ENCODE measurements at regions not wholly inside any gene's neighbourhood (a gene's known extent, or its start where the extent isn't known, plus 50 kb on each side); places are given as distances from the start of the nearest gene placed in this dataset.

DNA sequence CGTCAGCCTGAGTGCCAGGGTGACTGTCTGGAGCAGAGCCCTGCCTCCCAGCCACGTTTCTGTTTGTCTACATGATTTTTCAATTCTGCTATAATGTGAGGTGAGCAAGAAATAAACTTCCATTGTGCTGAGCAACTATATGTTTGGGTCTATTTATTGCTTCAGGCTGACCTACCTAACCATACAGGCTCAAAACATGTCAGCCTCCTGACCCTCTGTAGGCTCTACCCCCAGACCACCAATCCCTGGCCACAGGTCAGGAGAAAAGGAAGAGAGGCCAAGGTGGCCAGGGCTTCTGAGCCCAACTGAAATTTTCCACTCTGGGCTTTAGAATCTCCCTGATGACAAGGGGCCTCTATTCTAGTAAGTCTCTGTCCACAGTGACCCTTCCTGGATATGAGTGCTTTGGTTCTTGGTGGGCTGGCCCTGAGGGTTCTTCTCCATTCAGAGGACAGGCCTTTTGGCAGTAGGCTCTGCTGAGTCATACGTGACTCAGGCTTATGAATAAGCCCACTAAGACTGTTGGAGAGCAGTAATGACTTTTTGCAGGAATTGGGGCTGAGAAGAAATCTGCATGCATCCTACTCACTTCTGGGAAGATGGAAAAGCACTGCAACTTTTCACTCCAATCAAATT is 117.2 kb upstream of the TBCA start:
- TF ChIP-seq CREM (CRISPR knock-in tag; IDR thresholded peaks at IDR 0.05) (no peak), ZNF263 (CRISPR knock-in tag; IDR thresholded peaks at IDR 0.05; ENCODE audit: low read depth) (no peak), ZNF121 (CRISPR knock-in tag; IDR thresholded peaks at IDR 0.05) (no peak), IRF2 (CRISPR knock-in tag; IDR thresholded peaks at IDR 0.05; ENCODE audit: borderline replicate concordance, low read depth) (no peak), FOXJ3 (CRISPR knock-in tag; IDR thresholded peaks at IDR 0.05; ENCODE audit: borderline replicate concordance) (no peak), SP1 (CRISPR knock-in tag; conservative IDR thresholded peaks at IDR 0.05) (no peak)
- TF ChIP-seq, protein P1, sequence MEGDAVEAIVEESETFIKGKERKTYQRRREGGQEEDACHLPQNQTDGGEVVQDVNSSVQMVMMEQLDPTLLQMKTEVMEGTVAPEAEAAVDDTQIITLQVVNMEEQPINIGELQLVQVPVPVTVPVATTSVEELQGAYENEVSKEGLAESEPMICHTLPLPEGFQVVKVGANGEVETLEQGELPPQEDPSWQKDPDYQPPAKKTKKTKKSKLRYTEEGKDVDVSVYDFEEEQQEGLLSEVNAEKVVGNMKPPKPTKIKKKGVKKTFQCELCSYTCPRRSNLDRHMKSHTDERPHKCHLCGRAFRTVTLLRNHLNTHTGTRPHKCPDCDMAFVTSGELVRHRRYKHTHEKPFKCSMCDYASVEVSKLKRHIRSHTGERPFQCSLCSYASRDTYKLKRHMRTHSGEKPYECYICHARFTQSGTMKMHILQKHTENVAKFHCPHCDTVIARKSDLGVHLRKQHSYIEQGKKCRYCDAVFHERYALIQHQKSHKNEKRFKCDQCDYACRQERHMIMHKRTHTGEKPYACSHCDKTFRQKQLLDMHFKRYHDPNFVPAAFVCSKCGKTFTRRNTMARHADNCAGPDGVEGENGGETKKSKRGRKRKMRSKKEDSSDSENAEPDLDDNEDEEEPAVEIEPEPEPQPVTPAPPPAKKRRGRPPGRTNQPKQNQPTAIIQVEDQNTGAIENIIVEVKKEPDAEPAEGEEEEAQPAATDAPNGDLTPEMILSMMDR (IDR thresholded peaks at IDR 0.05), result no peak
- TF ChIP-seq, protein P2, sequence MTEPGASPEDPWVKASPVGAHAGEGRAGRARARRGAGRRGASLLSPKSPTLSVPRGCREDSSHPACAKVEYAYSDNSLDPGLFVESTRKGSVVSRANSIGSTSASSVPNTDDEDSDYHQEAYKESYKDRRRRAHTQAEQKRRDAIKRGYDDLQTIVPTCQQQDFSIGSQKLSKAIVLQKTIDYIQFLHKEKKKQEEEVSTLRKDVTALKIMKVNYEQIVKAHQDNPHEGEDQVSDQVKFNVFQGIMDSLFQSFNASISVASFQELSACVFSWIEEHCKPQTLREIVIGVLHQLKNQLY (CRISPR knock-in tag; IDR thresholded peaks at IDR 0.05), result no peak
- TF ChIP-seq, protein P3, sequence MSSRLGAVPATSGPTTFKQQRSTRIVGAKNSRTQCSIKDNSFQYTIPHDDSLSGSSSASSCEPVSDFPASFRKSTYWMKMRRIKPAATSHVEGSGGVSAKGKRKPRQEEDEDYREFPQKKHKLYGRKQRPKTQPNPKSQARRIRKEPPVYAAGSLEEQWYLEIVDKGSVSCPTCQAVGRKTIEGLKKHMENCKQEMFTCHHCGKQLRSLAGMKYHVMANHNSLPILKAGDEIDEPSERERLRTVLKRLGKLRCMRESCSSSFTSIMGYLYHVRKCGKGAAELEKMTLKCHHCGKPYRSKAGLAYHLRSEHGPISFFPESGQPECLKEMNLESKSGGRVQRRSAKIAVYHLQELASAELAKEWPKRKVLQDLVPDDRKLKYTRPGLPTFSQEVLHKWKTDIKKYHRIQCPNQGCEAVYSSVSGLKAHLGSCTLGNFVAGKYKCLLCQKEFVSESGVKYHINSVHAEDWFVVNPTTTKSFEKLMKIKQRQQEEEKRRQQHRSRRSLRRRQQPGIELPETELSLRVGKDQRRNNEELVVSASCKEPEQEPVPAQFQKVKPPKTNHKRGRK (CRISPR knock-in tag; IDR thresholded peaks at IDR 0.05; ENCODE audit: borderline replicate concordance), result no peak
- TF ChIP-seq, protein P4, sequence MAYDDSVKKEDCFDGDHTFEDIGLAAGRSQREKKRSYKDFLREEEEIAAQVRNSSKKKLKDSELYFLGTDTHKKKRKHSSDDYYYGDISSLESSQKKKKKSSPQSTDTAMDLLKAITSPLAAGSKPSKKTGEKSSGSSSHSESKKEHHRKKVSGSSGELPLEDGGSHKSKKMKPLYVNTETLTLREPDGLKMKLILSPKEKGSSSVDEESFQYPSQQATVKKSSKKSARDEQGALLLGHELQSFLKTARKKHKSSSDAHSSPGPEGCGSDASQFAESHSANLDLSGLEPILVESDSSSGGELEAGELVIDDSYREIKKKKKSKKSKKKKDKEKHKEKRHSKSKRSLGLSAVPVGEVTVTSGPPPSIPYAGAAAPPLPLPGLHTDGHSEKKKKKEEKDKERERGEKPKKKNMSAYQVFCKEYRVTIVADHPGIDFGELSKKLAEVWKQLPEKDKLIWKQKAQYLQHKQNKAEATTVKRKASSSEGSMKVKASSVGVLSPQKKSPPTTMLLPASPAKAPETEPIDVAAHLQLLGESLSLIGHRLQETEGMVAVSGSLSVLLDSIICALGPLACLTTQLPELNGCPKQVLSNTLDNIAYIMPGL (CRISPR knock-in tag; IDR thresholded peaks at IDR 0.05), result no peak
- TF ChIP-seq, protein P5, sequence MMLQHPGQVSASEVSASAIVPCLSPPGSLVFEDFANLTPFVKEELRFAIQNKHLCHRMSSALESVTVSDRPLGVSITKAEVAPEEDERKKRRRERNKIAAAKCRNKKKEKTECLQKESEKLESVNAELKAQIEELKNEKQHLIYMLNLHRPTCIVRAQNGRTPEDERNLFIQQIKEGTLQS (CRISPR knock-in tag; conservative IDR thresholded peaks at IDR 0.05), result no peak
- TF ChIP-seq, protein P6, sequence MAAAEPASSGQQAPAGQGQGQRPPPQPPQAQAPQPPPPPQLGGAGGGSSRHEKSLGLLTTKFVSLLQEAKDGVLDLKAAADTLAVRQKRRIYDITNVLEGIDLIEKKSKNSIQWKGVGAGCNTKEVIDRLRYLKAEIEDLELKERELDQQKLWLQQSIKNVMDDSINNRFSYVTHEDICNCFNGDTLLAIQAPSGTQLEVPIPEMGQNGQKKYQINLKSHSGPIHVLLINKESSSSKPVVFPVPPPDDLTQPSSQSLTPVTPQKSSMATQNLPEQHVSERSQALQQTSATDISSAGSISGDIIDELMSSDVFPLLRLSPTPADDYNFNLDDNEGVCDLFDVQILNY (CRISPR knock-in tag; IDR thresholded peaks at IDR 0.05), result no peak
